Right atrium auricular region (tissue), 2 donors: ENCODE measurements at regions not wholly inside any gene's neighbourhood (a gene's known extent, or its start where the extent isn't known, plus 50 kb on each side); places are given as distances from the start of the nearest gene placed in this dataset.

Experiments
- DNase-seq: peaks from one replicate; pipeline ENCODE4 v3.0.0-alpha.2; 2019; ENCODE audit warnings: low spot score
- H3K27ac ChIP-seq, 2 donors: fragments of 200-600 bp; sonication (generic); 1 replicate in 1 of 2; 2 replicates in 1 of 2; pipeline ENCODE4 v1.5.1; 2016 to 2019
- H3K27me3 ChIP-seq, 2 donors: fragments of 200-600 bp; sonication (generic); one replicate each; pipeline versions ENCODE4 v1.5.1 to v1.6.0; 2017 to 2019
- H3K36me3 ChIP-seq: fragments of 200-600 bp; sonication (generic); one replicate; pipeline ENCODE4 v1.5.1; 2016
- H3K4me1 ChIP-seq, 2 donors: fragments of 200-600 bp; sonication (generic); one replicate each; pipeline versions ENCODE4 v1.5.1 to v1.6.0; 2017 to 2019
- H3K4me3 ChIP-seq, 2 donors: fragments of 200-600 bp; sonication (generic); 1 replicate in 1 of 2; 2 replicates in 1 of 2; pipeline ENCODE4 v1.5.1; 2017 to 2019; ENCODE audit warnings: mild to moderate bottlenecking in 1 of 2, moderate library complexity in 1 of 2
- H3K9me3 ChIP-seq, 2 donors: fragments of 200-600 bp; sonication (generic); one replicate each; pipeline ENCODE4 v1.5.1; 2019
- TF ChIP-seq, protein P1 (sequence below), 2 donors: fragments of 200-600 bp; sonication (generic); IDR thresholded peaks; one replicate each; pipeline ENCODE4 v1.5.1; 2019; ENCODE audit warnings: antibody characterized with exemption in 2 of 2

DNA sequence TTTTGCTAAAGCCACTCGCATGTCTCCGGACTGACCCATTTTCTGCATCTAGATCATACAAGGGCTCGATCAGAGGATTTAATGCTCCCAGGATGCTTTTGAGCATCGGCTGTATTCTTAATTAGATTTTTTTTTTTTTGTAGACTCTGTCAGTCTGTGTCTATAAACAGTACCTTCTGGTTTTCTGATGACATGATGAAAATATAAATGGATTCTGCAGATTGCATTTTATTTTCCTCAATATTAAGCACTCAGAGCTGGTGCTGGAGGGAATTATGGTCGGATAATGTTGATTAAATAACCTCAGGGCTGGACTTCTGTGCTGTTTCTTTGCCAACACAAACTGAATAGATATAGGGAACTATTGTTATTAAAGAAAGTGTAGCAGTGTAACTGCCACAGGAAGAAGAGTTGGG is 57.1 kb upstream of the LIMCH1 start:
- TF ChIP-seq, protein P1, sequence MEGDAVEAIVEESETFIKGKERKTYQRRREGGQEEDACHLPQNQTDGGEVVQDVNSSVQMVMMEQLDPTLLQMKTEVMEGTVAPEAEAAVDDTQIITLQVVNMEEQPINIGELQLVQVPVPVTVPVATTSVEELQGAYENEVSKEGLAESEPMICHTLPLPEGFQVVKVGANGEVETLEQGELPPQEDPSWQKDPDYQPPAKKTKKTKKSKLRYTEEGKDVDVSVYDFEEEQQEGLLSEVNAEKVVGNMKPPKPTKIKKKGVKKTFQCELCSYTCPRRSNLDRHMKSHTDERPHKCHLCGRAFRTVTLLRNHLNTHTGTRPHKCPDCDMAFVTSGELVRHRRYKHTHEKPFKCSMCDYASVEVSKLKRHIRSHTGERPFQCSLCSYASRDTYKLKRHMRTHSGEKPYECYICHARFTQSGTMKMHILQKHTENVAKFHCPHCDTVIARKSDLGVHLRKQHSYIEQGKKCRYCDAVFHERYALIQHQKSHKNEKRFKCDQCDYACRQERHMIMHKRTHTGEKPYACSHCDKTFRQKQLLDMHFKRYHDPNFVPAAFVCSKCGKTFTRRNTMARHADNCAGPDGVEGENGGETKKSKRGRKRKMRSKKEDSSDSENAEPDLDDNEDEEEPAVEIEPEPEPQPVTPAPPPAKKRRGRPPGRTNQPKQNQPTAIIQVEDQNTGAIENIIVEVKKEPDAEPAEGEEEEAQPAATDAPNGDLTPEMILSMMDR (IDR thresholded peaks at IDR 0.05), result no peak
- H3K4me3 ChIP-seq, result no peak overlapping the region
- H3K4me1 ChIP-seq, result no peaks in the 10 kb centered on the region
- no peaks in the 10 kb centered on the region for H3K9me3 ChIP-seq
- H3K27ac ChIP-seq, result no peak overlapping the region
- no peak for DNase-seq
- no peaks in the 10 kb centered on the region for H3K36me3 ChIP-seq
- H3K27me3 ChIP-seq, result no peaks in the 10 kb centered on the region

DNA sequence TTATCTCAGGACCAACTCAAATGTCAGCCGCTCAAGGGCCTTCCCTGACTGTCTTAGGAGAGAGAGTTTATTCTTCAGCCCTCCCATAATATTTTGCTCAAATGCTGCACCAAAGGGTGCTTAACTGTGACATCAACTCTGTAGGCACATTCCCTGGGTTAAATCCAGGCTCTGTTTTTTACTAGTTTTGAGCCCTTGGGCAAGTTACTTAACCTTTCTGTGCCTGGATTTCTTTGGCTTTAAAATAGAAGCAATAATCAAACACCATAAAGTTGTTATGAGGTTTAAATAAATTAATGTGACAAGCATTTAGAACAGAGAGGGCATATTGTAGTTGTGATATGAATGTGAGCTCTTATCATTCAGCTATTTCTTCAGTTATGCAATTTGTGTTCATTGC is 54.2 kb upstream of the LIMCH1 start:
- Histone ChIP-seq H3K4me3 (no peak overlapping the region), H3K36me3 (no peaks in the 10 kb centered on the region), H3K27me3 (no peaks in the 10 kb centered on the region), H3K9me3 (no peaks in the 10 kb centered on the region), H3K27ac (no peak overlapping the region), H3K4me1 (no peaks in the 10 kb centered on the region)
- TF ChIP-seq, protein P1 (IDR thresholded peaks at IDR 0.05), result no peak
- DNase-seq, result no peak

DNA sequence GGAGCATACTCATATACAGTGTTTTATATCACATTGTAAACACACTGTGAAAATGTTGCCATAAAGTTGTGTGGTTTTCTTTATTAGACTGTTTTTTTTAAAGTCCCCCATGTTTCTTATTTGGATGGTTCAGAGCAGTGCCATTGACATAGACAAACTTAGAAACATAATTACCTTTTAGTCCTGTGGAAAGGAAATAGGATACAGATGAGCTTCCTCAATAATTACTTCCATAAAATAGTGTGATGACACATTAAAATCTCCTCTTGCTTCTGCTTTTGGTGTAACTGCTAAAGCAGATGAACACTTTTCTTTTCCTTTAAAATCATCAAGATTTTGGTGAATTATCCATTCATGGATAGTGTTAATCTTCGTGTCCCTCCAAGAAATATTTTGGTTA is 52.9 kb upstream of the LIMCH1 start:
- no peaks in the 10 kb centered on the region for H3K4me1 ChIP-seq
- H3K36me3 ChIP-seq, result no peaks in the 10 kb centered on the region
- H3K27me3 ChIP-seq, result no peaks in the 10 kb centered on the region
- TF ChIP-seq, protein P1 (IDR thresholded peaks at IDR 0.05), result no peak
- no peak for DNase-seq
- no peaks in the 10 kb centered on the region for H3K9me3 ChIP-seq
- H3K4me3 ChIP-seq, result no peak overlapping the region
- H3K27ac ChIP-seq, result no peak overlapping the region

DNA sequence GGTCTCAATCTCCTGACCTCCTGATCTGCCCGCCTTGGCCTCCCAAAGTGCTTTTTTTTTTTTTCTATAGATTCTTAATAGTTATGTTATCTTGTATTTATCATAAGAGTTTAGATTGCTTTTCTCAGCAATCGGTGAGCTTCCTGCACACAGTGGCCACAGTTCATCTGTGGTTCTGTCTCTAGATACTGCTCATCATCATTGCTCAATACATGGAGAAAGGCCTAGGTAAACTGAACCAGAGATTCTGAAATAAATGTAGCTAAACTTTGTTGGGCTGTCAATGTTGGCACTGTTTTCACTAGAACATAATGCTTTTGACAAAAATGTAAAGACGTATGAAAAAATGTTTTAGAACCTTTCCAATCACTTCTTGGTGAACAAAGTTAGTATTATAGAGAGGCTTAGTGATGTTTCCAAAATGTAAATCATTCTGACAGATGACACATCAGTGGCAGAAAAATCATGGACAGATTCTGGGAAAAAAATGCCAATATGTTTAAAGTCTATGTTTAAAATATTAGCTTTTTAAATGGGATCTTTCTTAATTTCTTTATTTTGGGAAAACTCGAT is 50.0 kb upstream of the LIMCH1 start:
- no peak for DNase-seq
- Histone ChIP-seq H3K27me3 (no peaks in the 10 kb centered on the region), H3K9me3 (no peaks in the 10 kb centered on the region)

More for the DNA sequence above, 50.0 kb upstream of the LIMCH1 start:
- no peak overlapping the region for H3K4me3 ChIP-seq
- TF ChIP-seq, protein P1 (IDR thresholded peaks at IDR 0.05), result no peak
- no peaks in the 10 kb centered on the region for H3K4me1 ChIP-seq
- no peaks in the 10 kb centered on the region for H3K36me3 ChIP-seq
- H3K27ac ChIP-seq, result no peak overlapping the region
